ENCODE measurements at regions not wholly inside any gene's neighbourhood (a gene's known extent, or its start where the extent isn't known, plus 50 kb on each side); places are given as distances from the start of the nearest gene placed in this dataset.
A peak's percentile ranks its signal among the peaks of the same experiment; 100 is the strongest.

DNA sequence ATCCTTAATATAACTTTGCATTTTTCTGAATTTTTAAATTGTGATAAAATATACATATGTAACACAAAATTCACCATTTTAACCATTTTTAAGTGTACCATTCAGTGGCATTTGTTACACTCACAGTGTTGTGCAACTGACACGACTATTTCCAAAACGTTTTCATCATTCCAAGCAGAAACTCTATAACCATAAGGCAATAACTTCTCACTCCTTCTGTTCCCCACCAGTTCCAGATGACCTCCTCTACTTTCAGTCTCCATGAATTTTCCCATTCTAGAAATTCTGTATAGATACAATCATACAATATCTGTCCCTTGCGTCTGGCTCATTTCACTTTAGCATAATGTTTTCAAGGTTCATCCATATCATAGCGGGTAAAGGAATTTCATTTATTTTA is 223.5 kb upstream of the TTC14 start (continued):
- TF ChIP-seq, protein P1, sequence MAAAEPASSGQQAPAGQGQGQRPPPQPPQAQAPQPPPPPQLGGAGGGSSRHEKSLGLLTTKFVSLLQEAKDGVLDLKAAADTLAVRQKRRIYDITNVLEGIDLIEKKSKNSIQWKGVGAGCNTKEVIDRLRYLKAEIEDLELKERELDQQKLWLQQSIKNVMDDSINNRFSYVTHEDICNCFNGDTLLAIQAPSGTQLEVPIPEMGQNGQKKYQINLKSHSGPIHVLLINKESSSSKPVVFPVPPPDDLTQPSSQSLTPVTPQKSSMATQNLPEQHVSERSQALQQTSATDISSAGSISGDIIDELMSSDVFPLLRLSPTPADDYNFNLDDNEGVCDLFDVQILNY (CRISPR knock-in tag; IDR thresholded peaks at IDR 0.05) = no peak
- TF ChIP-seq, protein P2, sequence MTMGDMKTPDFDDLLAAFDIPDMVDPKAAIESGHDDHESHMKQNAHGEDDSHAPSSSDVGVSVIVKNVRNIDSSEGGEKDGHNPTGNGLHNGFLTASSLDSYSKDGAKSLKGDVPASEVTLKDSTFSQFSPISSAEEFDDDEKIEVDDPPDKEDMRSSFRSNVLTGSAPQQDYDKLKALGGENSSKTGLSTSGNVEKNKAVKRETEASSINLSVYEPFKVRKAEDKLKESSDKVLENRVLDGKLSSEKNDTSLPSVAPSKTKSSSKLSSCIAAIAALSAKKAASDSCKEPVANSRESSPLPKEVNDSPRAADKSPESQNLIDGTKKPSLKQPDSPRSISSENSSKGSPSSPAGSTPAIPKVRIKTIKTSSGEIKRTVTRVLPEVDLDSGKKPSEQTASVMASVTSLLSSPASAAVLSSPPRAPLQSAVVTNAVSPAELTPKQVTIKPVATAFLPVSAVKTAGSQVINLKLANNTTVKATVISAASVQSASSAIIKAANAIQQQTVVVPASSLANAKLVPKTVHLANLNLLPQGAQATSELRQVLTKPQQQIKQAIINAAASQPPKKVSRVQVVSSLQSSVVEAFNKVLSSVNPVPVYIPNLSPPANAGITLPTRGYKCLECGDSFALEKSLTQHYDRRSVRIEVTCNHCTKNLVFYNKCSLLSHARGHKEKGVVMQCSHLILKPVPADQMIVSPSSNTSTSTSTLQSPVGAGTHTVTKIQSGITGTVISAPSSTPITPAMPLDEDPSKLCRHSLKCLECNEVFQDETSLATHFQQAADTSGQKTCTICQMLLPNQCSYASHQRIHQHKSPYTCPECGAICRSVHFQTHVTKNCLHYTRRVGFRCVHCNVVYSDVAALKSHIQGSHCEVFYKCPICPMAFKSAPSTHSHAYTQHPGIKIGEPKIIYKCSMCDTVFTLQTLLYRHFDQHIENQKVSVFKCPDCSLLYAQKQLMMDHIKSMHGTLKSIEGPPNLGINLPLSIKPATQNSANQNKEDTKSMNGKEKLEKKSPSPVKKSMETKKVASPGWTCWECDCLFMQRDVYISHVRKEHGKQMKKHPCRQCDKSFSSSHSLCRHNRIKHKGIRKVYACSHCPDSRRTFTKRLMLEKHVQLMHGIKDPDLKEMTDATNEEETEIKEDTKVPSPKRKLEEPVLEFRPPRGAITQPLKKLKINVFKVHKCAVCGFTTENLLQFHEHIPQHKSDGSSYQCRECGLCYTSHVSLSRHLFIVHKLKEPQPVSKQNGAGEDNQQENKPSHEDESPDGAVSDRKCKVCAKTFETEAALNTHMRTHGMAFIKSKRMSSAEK (CRISPR knock-in tag; IDR thresholded peaks at IDR 0.05; ENCODE audit: borderline replicate concordance) = no peak
- TF ChIP-seq TCF7 (CRISPR knock-in tag; IDR thresholded peaks at IDR 0.05; ENCODE audit: low read depth) = no peak
- no peak for TF ChIP-seq ZNF423 (CRISPR knock-in tag; IDR thresholded peaks at IDR 0.05)
- no peak for TF ChIP-seq ZNF416 (CRISPR knock-in tag; IDR thresholded peaks at IDR 0.05)
- TF ChIP-seq, protein P3, sequence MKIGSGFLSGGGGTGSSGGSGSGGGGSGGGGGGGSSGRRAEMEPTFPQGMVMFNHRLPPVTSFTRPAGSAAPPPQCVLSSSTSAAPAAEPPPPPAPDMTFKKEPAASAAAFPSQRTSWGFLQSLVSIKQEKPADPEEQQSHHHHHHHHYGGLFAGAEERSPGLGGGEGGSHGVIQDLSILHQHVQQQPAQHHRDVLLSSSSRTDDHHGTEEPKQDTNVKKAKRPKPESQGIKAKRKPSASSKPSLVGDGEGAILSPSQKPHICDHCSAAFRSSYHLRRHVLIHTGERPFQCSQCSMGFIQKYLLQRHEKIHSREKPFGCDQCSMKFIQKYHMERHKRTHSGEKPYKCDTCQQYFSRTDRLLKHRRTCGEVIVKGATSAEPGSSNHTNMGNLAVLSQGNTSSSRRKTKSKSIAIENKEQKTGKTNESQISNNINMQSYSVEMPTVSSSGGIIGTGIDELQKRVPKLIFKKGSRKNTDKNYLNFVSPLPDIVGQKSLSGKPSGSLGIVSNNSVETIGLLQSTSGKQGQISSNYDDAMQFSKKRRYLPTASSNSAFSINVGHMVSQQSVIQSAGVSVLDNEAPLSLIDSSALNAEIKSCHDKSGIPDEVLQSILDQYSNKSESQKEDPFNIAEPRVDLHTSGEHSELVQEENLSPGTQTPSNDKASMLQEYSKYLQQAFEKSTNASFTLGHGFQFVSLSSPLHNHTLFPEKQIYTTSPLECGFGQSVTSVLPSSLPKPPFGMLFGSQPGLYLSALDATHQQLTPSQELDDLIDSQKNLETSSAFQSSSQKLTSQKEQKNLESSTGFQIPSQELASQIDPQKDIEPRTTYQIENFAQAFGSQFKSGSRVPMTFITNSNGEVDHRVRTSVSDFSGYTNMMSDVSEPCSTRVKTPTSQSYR (CRISPR knock-in tag; IDR thresholded peaks at IDR 0.05) = no peak
- TF ChIP-seq GABPB1 (CRISPR knock-in tag; IDR thresholded peaks at IDR 0.05) = no peak

DNA sequence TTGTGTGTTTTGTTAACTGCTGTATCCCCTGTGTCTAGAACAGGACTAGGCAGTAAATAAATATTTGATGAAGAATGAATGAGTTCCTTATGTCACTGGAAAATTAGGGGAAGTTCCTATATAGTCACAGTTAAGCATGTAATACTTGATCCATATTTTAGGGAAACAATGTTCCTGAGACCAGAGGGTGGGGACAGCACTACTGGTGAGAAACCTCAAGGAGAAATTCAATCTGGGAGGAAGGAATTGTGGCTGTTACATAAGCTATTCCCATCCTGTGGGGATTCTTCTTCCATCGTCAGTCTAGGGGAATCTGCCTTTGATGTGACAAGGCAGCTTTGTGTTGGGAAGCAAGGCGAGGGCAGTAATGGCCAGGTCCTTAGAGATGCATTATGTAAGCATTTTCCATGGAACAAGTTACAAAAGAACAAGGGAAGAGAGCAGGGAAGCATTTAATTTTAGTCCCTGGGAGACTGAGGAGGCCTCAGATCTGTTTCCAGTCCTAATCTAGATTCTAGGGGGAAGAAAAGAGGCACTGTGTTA is 219.3 kb upstream of the TTC14 start:
- Mint-ChIP-seq H3K27ac (peak overlapping the region; percentile 66), H3K27me3 (ENCODE audit: low read depth) (no peaks in the 10 kb centered on the region), H3K4me1 (peaks cover 10% of the 10 kb centered on the region), H3K9me3 (no peaks in the 10 kb centered on the region), H3K4me3 (no peak overlapping the region), H3K36me3 (no peaks in the 10 kb centered on the region)
- no peak for DNase-seq (ENCODE audit: low spot score)
- ChIA-PET POLR2A (no interaction called here), CTCF (no interaction called here)
- ATAC-seq = peak; percentile 69
- TF ChIP-seq ZNF317 (CRISPR knock-in tag; IDR thresholded peaks at IDR 0.05; ENCODE audit: borderline replicate concordance, low read depth) (0 out of 2 replicates have a peak, but pooled peaks have one; percentile 13), JUN (CRISPR knock-in tag; IDR thresholded peaks at IDR 0.05) (no peak), TP53 (CRISPR knock-in tag; IDR thresholded peaks at IDR 0.05) (no peak)
- TF ChIP-seq, protein P4, sequence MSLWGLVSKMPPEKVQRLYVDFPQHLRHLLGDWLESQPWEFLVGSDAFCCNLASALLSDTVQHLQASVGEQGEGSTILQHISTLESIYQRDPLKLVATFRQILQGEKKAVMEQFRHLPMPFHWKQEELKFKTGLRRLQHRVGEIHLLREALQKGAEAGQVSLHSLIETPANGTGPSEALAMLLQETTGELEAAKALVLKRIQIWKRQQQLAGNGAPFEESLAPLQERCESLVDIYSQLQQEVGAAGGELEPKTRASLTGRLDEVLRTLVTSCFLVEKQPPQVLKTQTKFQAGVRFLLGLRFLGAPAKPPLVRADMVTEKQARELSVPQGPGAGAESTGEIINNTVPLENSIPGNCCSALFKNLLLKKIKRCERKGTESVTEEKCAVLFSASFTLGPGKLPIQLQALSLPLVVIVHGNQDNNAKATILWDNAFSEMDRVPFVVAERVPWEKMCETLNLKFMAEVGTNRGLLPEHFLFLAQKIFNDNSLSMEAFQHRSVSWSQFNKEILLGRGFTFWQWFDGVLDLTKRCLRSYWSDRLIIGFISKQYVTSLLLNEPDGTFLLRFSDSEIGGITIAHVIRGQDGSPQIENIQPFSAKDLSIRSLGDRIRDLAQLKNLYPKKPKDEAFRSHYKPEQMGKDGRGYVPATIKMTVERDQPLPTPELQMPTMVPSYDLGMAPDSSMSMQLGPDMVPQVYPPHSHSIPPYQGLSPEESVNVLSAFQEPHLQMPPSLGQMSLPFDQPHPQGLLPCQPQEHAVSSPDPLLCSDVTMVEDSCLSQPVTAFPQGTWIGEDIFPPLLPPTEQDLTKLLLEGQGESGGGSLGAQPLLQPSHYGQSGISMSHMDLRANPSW (CRISPR knock-in tag; conservative IDR thresholded peaks at IDR 0.05; ENCODE audit: low read depth) = no peak
- TF ChIP-seq, protein P5, sequence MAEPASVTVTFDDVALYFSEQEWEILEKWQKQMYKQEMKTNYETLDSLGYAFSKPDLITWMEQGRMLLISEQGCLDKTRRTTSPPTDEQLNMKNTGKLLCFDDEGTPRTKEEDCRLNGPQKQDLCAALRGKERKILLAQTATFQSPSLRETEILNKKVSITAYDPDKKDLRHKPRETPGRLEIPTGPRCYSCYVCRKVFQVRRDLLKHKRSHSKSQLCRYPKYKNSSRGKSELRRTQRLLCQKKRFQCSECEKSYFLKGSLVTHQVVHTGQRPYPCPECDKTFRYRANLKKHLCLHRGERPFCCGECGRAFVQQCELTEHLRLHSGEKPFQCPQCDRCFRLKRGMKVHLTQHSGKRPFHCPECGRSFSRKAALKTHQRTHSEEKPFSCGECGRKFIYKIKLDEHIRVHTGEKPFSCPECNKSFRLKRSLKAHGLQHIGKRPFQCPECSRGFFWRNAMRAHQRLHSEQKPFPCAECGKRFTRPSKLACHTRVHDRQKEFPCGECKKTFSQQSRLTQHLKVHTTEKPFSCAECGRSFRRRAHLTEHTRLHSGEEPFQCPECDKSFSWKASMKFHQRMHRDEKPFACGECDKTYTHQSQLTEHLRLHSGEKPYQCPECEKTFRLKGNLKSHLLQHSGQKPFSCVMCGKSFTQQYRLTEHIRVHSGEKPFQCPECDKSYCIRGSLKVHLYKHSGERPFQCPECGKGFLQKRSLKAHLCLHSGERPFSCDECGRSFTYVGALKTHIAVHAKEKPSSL (CRISPR knock-in tag; conservative IDR thresholded peaks at IDR 0.05) = no peak
- TF ChIP-seq, protein P1 (CRISPR knock-in tag; IDR thresholded peaks at IDR 0.05) = no peak

Measured in WTC11 (cell line).